ENCODE measurements at regions not wholly inside any gene's neighbourhood (a gene's known extent, or its start where the extent isn't known, plus 50 kb on each side); places are given as distances from the start of the nearest gene placed in this dataset.

DNA sequence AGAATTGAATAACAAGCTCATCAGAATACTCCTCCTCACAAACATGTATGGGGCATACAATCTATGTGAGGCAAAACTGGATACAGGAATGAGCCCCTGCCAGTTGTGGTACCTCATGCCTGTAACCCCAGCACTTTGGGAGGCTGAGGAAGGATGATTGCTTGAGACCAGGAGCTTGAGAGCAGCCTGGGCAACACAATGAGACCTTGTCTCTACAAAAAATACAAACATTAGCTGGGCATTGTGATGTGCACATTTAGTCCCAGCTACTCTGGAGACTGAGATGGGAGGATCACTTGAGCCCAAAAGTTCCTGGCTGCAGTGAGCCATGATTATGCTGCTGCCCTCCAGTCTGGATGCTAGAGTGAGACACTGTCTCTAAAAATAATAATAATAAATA, 611.0 kb downstream of the NLGN4X start (continued):
- TF ChIP-seq, protein P1, sequence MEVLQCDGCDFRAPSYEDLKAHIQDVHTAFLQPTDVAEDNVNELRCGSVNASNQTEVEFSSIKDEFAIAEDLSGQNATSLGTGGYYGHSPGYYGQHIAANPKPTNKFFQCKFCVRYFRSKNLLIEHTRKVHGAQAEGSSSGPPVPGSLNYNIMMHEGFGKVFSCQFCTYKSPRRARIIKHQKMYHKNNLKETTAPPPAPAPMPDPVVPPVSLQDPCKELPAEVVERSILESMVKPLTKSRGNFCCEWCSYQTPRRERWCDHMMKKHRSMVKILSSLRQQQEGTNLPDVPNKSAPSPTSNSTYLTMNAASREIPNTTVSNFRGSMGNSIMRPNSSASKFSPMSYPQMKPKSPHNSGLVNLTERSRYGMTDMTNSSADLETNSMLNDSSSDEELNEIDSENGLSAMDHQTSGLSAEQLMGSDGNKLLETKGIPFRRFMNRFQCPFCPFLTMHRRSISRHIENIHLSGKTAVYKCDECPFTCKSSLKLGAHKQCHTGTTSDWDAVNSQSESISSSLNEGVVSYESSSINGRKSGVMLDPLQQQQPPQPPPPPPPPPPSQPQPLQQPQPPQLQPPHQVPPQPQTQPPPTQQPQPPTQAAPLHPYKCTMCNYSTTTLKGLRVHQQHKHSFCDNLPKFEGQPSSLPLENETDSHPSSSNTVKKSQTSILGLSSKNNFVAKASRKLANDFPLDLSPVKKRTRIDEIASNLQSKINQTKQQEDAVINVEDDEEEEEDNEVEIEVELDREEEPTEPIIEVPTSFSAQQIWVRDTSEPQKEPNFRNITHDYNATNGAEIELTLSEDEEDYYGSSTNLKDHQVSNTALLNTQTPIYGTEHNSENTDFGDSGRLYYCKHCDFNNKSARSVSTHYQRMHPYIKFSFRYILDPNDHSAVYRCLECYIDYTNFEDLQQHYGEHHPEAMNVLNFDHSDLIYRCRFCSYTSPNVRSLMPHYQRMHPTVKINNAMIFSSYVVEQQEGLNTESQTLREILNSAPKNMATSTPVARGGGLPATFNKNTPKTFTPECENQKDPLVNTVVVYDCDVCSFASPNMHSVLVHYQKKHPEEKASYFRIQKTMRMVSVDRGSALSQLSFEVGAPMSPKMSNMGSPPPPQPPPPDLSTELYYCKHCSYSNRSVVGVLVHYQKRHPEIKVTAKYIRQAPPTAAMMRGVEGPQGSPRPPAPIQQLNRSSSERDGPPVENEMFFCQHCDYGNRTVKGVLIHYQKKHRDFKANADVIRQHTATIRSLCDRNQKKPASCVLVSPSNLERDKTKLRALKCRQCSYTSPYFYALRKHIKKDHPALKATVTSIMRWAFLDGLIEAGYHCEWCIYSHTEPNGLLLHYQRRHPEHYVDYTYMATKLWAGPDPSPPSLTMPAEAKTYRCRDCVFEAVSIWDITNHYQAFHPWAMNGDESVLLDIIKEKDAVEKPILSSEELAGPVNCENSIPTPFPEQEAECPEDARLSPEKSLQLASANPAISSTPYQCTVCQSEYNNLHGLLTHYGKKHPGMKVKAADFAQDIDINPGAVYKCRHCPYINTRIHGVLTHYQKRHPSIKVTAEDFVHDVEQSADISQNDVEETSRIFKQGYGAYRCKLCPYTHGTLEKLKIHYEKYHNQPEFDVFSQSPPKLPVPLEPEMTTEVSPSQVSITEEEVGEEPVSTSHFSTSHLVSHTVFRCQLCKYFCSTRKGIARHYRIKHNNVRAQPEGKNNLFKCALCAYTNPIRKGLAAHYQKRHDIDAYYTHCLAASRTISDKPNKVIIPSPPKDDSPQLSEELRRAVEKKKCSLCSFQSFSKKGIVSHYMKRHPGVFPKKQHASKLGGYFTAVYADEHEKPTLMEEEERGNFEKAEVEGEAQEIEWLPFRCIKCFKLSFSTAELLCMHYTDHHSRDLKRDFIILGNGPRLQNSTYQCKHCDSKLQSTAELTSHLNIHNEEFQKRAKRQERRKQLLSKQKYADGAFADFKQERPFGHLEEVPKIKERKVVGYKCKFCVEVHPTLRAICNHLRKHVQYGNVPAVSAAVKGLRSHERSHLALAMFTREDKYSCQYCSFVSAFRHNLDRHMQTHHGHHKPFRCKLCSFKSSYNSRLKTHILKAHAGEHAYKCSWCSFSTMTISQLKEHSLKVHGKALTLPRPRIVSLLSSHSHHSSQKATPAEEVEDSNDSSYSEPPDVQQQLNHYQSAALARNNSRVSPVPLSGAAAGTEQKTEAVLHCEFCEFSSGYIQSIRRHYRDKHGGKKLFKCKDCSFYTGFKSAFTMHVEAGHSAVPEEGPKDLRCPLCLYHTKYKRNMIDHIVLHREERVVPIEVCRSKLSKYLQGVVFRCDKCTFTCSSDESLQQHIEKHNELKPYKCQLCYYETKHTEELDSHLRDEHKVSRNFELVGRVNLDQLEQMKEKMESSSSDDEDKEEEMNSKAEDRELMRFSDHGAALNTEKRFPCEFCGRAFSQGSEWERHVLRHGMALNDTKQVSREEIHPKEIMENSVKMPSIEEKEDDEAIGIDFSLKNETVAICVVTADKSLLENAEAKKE (CRISPR knock-in tag; IDR thresholded peaks at IDR 0.05), result no peak
- TF ChIP-seq EZH2phosphoT487 (IDR thresholded peaks at IDR 0.05; ENCODE audit: unreplicated experiment), result no peak
- TF ChIP-seq, protein P2, sequence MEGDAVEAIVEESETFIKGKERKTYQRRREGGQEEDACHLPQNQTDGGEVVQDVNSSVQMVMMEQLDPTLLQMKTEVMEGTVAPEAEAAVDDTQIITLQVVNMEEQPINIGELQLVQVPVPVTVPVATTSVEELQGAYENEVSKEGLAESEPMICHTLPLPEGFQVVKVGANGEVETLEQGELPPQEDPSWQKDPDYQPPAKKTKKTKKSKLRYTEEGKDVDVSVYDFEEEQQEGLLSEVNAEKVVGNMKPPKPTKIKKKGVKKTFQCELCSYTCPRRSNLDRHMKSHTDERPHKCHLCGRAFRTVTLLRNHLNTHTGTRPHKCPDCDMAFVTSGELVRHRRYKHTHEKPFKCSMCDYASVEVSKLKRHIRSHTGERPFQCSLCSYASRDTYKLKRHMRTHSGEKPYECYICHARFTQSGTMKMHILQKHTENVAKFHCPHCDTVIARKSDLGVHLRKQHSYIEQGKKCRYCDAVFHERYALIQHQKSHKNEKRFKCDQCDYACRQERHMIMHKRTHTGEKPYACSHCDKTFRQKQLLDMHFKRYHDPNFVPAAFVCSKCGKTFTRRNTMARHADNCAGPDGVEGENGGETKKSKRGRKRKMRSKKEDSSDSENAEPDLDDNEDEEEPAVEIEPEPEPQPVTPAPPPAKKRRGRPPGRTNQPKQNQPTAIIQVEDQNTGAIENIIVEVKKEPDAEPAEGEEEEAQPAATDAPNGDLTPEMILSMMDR (conservative IDR thresholded peaks at IDR 0.05; ENCODE audit: low read depth in 2 of 2), result no peak
- TF ChIP-seq CREB1 (CRISPR knock-in tag; IDR thresholded peaks at IDR 0.05; ENCODE audit: low read depth), result no peak
- TF ChIP-seq EZH2 (IDR thresholded peaks at IDR 0.05; ENCODE audit: low read depth, unreplicated experiment), result no peak

DNA sequence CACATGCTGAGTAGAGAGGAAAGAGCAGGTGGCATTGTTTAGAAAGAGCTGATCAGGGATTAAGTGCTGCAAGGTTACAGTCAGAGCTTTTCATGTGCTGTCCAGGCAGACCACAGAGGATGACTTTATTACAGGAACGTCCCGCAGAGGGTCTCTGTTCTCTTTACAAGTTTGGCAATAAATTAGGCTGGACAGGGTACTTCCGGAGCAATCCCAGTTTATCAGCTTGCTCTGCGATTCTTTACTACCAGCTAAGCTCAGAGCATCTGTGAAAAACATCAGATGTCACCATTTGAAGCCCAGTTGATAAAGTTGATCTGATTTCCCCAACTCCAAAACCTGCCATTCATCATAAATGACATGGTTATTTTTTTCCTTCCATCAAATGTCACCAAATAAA, 633.1 kb downstream of the NLGN4X start:
- no peak overlapping the region for H3K27ac Mint-ChIP-seq
- Histone ChIP-seq H3K4me3 (no peak overlapping the region), H3K4me1 (ENCODE audit: insufficient read depth) (no peaks in the 10 kb centered on the region), H4K20me1 (replicated peaks; ENCODE audit: insufficient read depth) (no peaks in the 10 kb centered on the region), H3K36me3 (ENCODE audit: insufficient read depth) (no peaks in the 10 kb centered on the region), H3K9me2 (ENCODE audit: insufficient read depth) (no peaks in the 10 kb centered on the region), H3F3A (replicated peaks; ENCODE audit: low read depth) (no peaks in the 10 kb centered on the region), H3K4me2 (no peak overlapping the region), H2AFZ (no peak overlapping the region), H3K27me3 (ENCODE audit: insufficient read depth) (no peaks in the 10 kb centered on the region), H3K79me2 (replicated peaks; ENCODE audit: insufficient read depth) (no peaks in the 10 kb centered on the region), H3K27ac (ENCODE audit: low read depth) (no peak overlapping the region)
- DNase-seq (ENCODE audit: low spot score) (no peak), ATAC-seq (no peak)
- no peaks in the 10 kb centered on the region for H3K27me3 Mint-ChIP-seq (ENCODE audit: insufficient read depth, low read depth, poor library complexity)
- H3K36me3 Mint-ChIP-seq (ENCODE audit: low read depth), result no peaks in the 10 kb centered on the region
- peaks cover 11% of the 10 kb centered on the region; the same call in 2 of the 3 replicates for H3K9me3 Mint-ChIP-seq
- H3K4me1 Mint-ChIP-seq, result no peaks in the 10 kb centered on the region
- H3K4me3 Mint-ChIP-seq, result no peak overlapping the region
- TF ChIP-seq STAT1 (IDR thresholded peaks at IDR 0.05; ENCODE audit: unreplicated experiment) (no peak), EZH2 (IDR thresholded peaks at IDR 0.05; ENCODE audit: low read depth, unreplicated experiment) (no peak), NANOG (IDR thresholded peaks at IDR 0.05; ENCODE audit: borderline replicate concordance) (no peak), POLR2AphosphoS5 (IDR thresholded peaks at IDR 0.05; ENCODE audit: low read depth) (no peak), EZH2phosphoT487 (IDR thresholded peaks at IDR 0.05; ENCODE audit: unreplicated experiment) (no peak), CREB1 (CRISPR knock-in tag; IDR thresholded peaks at IDR 0.05; ENCODE audit: low read depth) (no peak)
- TF ChIP-seq, protein P2 (conservative IDR thresholded peaks at IDR 0.05; ENCODE audit: low read depth in 2 of 2), result no peak
- TF ChIP-seq, protein P3, sequence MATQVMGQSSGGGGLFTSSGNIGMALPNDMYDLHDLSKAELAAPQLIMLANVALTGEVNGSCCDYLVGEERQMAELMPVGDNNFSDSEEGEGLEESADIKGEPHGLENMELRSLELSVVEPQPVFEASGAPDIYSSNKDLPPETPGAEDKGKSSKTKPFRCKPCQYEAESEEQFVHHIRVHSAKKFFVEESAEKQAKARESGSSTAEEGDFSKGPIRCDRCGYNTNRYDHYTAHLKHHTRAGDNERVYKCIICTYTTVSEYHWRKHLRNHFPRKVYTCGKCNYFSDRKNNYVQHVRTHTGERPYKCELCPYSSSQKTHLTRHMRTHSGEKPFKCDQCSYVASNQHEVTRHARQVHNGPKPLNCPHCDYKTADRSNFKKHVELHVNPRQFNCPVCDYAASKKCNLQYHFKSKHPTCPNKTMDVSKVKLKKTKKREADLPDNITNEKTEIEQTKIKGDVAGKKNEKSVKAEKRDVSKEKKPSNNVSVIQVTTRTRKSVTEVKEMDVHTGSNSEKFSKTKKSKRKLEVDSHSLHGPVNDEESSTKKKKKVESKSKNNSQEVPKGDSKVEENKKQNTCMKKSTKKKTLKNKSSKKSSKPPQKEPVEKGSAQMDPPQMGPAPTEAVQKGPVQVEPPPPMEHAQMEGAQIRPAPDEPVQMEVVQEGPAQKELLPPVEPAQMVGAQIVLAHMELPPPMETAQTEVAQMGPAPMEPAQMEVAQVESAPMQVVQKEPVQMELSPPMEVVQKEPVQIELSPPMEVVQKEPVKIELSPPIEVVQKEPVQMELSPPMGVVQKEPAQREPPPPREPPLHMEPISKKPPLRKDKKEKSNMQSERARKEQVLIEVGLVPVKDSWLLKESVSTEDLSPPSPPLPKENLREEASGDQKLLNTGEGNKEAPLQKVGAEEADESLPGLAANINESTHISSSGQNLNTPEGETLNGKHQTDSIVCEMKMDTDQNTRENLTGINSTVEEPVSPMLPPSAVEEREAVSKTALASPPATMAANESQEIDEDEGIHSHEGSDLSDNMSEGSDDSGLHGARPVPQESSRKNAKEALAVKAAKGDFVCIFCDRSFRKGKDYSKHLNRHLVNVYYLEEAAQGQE (IDR thresholded peaks at IDR 0.05; ENCODE audit: unreplicated experiment), result no peak
